GM21528 (cell line): ENCODE measurements at regions not wholly inside any gene's neighbourhood (a gene's known extent, or its start where the extent isn't known, plus 50 kb on each side); places are given as distances from the start of the nearest gene placed in this dataset.
"Not testable (repeated sequence)": the region's sequence is repeated elsewhere in the genome, so short reads cannot be mapped to it uniquely, and the experiment has no call there.

ENCODE experiments used
- ATAC-seq: cut with Tn5 transposase; IDR thresholded peaks from one replicate; pipeline ENCODE4 v1.9.1; 2021; ENCODE audit warnings: mild to moderate bottlenecking, moderate library complexity; ENCODE audit not compliant: unreplicated experiment, low FRiP score

DNA sequence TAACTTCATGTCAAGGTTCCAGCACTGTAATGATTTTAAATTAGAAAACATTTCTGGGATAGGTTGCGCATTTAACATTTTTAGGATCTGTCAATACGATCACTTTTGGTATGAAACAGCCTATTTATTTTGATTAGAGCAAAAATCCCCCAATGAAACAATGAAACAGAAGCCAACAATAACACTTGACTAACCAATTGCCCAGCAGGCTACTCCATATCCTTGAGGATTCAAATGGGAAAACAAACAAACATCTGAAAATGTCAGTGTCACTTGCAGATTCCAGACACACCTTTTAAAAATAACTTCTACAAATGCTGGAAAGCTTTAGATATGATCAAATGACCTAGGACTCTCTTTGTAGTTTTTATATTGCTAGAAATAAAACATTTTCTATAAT, 1412.5 kb upstream of the PRR20A start:
- no peak for ATAC-seq

DNA sequence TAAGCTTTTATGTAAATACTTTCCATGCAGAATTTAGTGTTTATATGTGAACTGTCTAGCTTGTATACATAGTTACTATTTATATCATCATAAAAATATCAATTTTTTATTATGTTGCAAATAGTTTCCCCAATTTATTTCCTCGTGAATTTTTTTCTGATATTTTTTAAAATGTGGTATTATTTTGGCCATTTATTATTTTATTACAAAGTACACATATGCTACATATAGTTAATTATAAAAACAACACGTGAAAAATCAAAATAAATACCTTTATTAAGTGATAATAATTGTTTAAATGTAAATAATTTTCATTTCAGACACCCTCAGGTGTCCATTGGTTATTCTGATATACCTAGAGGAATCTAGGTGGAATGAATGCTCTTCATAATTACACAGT, 1394.9 kb upstream of the PRR20A start:
- no peak for ATAC-seq

DNA sequence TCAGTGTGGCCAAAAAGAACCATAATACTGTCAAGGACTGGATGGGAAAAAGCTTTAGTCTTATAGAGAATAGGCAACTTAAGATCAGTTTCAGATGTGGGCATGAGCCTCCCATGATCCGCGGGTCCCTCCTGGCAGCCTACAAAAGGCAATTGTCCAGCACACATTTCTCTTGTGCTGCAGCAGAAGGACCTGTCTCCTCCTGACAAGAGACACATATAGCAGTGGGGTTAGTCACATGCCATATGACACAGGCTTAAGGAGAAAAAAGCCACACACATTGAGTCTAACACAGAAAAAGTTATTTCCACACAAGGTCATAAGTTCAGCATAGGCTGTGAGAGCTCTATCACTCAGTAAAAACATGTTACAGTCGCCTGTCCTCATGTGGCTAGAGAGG, 1378.7 kb upstream of the PRR20A start:
- no peak for ATAC-seq

DNA sequence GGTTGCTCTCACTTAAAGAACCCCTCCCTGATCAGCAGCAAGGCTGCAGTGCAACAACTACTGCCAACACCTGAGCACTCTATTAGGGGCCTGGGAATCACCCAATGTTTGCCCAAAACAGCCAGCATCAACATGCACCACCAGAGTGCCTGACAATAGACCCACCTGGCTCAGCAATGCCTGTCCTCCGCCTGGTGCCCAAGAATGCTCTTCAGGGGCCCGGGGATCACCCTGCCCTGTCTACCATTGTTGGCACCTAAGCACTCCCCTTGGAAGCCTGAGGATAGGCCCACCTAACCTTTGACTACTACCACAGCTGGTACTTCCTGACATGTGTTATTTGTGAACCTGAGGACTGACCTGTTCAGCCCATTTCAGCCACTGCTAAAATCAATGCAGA, 1363.1 kb upstream of the PRR20A start:
- no peak for ATAC-seq

DNA sequence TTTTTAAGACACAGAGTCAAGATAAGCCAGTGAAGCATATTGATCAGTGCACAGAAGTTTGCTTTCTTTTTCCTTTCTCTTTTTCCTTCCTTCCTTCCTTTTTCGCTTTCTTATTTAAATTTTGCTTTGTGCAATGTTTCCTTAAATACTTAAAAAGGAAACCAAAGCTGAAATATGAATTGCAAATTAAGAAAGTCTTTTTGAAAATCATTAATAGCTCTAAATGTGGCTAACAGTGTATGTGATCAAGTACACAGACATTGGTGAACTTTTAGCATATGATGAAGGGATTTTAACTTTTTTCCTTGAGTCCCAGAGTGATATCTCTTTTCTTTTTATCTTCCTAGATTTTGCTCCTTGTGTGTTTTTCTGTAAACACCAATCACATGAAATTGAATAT, 1356.9 kb upstream of the PRR20A start:
- no peak for ATAC-seq

DNA sequence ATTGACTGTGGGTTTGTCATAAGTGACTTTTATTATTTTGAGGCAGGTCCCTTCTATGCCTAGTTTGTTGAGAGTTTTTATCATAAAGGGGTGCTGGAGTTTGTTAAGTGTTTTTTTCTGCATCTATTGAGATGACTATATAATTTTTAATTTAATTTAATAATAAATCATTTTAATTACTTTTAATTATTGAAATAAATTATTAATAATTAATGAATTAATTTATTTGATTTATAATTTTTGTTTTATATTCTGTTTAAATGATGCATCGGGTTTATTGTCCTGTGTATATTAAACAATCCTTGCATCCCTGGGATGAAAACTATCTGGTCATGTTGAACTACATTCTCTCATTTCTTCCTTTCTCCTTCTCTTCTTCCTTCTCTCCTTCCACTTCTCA, 1352.2 kb upstream of the PRR20A start:
- ATAC-seq: no peak

DNA sequence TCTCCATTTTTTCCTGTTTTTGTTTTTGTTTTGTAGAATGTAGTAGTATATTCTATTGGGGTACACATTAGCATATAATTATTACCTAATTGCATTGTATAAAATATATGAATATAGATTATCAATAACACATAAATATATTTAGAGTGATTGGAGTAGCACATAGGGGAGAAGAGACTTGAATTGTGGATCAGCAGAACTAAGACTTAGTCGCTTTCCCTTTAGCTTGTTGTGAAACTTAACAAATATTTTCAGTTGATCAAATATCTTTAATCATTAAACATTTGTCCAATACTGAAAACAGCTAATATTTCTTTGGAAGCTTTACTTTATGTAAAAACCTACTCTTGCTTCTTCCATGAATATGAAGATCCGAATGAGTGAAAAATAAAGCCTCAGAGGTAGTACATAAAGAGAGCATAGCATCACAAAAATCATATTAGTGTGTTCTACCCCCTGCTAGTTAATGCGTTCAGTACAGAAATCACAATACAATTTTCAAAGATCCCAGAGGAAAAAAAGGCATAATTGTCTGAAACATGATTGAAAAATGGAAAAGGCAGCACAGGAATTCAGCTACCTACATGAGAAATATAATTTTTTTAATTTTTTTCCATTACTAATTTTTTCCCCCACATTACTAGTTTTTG, 1348.0 kb upstream of the PRR20A start:
- ATAC-seq: no peak

DNA sequence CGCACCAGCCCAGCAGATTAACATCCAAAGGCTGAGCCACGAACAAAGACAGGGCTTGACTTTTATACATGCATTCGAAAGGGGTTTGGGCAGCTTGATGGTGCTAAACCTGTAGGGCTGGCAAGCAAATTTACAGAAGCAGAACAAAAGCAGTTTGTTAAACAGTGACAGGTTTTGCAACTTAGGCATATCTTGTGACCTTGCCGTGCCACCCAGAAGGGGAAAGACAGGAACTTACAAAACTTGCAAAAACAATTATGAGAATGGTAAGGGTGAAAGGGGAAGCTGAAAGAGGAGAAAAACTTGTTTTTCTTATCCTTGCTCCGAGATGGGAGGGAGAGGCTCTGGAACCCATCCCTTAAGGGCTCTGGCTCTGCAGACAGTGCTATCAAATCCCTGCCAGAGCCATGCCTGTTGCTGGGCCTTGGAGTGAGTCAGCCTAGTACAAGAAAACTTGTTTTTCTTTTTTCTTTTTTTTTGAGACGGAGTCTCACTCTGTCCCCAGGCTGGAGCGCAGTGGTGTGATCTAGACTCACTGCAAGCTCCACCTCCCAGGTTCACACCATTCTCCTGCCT, 1325.2 kb upstream of the PRR20A start:
- no peak for ATAC-seq

DNA sequence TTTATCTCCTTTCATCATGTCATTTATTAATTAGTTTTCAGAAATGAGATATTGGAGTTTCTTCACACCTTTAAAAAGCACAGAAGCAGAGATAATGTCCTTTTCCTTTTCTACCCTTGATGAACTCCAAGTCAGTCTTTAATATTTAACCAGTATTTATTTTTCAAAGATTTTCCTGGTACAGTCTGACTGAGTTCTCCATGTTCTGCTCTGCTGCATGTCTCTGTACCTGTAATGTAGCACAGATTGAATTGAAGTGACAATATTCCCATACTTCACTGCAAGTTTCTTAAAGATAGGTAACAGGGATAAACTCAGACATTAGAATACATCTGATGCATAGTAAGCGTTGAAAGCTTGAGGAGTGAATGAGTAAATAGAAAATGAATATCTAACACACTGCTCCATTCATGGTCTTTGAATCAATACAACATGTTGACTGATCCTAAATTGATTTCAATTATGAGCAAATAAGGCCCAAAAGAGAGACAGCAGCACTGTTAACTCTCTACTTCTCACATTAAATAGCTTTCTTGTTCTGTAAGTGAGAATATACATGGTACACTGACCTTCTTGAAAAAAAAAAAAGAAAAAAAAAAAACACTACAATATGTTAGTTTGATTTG, 1323.6 kb upstream of the PRR20A start:
- ATAC-seq: no peak

DNA sequence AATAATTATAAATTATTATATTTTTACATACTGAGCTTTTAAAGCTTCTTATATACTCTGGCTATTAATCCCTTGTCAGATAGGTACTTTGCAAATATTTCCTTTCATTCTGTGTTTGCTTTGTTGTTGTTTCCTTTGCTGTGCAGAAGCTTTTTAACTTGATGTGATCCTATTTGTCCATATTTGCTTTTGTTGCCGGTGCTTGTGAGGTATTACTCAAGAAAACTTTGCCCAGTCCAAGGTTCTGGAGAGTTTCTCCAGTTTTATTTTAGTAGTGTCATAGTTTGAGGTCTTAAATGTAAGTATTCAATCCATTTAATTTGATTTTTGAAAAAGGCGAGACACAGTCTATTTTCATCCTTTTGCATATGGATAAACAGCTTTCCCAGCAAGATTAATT, 1319.9 kb upstream of the PRR20A start:
- no peak for ATAC-seq

DNA sequence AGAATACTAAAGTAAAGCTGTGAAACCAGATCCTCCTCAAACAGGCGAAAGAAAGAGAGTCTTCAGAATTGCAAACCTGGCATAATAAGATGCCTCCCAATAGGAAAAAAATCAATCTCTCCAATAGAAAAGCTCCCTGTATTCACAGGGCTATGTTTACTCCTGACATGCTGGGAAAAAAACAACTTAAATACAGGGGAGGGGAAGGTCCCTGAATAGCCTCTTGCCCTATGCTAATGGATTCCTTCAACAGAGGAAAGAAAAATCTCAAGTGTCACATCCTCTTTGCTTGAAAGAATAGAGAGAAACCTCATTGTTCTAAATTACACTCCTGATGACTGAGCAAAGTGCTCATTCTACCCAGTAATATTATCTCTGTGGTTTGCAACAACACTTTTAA, 1271.1 kb upstream of the PRR20A start:
- no peak for ATAC-seq

DNA sequence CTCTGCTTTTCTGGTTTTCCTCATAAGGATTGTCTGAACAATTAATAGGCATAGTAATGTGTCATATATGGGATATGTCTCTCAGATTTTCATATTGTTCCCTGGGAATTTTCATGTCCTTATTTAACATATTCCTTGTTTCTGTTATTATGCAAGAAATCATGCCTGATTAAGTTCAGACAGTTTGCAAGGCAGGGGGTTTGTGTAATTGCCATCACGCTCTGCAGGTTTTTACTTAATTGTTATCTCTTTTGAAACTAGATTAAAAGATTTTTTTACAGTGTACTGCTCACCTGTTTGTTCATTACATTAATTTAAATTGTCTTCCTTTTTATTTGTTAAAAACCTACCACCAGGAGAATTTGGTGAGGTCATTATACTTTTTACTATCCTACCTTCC, 1253.2 kb upstream of the PRR20A start:
- no peak for ATAC-seq

DNA sequence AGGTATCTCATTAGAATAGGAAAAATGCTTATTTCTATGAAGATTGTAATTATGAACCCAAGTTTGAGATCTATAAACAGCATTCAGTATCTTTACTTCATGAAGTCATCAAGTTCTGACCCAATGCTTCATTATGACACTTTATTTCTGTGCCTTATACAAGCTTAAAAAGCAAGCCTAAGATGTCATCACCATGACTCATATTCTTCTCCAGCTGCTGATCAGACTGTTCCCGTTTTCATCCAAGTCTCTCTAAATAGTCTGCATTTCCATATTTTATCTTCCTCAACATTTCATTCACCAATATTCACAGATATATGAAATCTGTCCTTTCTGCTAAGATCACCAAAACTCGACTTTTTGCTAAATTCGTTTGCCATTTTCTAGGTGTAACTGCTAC, 1247.2 kb upstream of the PRR20A start:
- no peak for ATAC-seq

DNA sequence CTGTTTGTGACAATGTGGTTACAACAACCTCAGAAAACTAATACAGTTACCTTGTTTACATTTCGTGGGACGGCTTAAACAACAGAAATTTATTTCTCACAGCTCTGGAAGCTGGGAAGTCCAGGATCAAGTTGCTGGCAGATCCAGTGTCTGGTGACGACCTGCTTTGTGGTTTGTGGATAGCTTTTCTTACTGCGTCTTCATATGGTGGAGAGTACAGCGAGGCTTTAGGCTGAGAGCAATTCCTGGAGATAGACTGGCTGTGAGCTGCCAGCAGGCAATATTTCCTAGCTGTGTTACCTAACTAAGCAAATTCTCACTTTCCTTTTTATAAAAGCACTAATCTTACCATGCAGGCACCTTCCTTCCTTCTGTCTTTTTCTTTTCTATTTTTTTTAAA, 1203.5 kb upstream of the PRR20A start:
- ATAC-seq: no peak

DNA sequence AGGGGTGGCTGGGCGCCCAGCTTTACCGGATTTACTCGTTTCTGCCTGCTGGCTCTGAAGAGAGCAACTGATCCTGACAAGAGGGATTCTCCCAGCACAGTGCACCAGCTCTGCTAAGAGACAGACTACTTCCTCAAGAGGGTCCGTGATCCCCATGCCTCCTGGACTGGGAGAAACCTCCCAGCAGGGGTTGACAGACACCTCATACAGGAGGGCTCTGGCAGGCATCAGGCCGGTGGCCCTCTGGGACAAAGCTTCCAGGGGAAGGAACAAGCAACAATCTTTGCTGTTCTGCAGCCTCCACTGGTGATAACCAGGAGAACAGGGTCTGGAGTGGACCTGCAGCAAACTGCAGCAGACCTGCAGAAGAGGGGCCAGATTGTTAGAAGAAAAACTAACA, 1192.5 kb upstream of the PRR20A start:
- no peak for ATAC-seq

DNA sequence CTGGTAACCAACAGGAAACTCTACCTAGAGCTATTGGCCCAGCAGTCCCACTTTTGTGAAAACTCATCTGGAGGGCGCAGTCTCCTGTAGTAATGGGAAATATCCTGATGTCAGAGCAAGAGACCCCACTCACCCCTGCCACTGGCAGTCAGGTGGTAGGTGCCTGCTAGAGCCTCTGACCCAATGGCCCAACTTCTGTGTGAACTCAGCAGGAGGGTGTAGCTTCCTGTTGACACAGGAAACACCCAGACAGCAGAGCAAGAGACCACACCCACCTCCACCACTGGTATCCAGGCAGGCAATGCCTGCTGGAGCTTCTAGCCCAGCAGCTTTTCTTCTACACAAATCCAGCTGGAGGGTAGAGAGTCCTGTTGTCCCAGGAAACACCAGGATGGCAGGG, 1176.8 kb upstream of the PRR20A start:
- ATAC-seq: no peak

DNA sequence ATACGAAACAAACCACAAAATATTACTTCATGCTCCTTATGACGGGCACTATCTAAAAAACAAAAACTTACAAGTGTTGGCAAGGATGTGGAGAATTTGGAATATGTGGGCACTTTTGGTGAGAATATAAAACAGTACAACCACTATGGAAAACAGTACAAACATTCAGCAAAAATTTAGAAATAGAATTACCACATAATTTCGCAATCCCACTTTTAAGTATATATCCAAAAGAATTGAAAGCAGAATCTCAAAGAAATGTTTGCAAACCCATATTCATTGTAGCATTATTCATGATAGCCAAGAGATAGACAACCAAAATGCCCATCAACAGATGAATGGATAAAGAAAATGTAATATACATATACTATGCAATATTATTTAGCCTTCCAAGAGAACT, 1173.7 kb upstream of the PRR20A start:
- ATAC-seq: no peak

DNA sequence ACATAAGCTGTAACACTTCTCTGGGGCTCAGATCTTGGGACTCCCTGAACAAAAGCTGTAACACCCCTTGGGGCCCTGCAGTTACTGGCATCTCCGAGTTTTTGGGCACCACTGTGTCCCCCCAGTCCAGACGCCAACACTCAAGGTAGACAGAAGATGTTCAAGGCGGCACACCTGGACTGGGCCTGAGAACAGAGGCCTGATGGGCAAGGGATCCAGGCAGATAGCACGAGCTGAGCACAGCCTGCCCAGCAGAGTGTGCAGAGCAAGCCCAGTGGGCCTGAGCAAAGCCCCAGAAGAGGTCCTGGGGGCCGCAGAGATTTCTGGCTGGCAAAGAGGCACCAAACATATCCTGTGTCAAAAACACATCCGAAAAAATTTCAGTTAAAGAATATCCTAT, 1163.3 kb upstream of the PRR20A start:
- ATAC-seq: no peak

DNA sequence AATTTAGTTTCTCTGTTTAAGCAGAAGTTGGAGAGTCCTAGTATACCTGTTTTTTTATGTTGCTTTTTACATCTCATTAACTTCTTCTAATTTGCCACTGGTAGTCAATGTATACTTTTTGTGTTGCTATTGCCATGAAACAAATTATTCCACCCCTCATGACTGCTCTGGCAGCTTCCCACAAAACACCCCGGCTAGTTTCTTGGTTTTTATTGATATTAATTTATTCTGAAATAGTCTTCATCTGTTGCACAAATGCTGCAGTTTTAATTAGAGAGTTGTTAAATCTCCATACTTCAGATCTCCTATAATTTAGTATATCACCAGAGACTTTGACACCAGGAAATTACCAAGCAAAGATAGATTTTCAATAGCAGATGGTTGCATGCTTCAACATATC, 1159.3 kb upstream of the PRR20A start:
- ATAC-seq: no peak

DNA sequence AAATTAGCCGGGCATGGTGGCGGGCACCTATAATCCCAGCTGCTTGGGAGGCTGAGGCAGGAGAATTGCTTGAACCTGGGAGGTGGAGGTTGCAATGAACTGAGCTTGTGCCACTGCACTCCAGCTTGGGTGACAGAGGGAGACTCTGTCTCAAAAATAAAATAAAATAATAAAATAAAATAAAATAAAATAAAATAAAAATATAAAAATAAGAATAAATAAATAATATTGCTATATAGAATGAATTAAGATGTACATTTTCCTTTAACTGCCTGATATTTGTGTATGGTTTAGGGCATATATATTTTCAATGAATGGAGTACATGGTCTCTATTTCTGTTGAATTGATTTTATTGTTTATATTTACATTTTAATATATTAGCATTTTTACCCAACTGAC, 1156.7 kb upstream of the PRR20A start:
- not testable (repeated sequence) for ATAC-seq

DNA sequence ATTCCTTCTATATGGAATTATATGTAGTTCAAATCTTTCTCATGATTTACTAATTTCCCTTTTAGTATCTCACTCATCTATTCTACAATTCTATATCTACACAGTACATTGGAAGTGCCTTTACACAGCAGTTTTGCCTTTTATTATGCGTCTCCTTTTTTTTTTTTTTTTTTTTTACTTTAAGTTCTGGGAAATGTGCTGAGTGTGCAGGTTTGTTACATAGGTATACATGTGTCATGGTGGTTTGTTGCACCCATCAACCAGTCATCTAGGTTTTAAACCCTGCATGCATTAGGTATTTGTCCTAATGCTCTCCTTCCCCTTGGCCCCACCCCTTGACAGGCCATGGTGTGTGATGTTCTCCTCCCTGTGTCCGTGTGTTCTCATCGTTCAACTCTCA, 1150.1 kb upstream of the PRR20A start:
- no peak for ATAC-seq

DNA sequence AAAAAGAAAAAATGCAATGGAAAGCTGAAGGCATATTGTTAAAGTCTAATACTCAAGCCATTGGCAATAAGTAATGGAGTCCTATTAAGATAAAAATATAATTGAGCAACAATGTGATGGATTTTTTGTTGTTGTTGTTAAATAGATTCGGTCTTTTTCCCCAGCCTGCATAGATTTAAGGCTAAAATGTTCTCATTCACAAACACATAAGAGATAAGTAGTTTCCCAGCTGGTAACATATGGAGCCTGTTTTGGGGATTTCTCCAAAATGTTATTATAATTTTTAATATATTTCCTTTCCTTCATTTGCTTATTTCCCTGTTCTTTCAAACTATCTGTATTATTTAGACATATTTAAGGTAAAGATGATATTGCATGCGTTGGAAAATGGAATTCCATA, 1149.1 kb upstream of the PRR20A start:
- no peak for ATAC-seq
